Erythroblast (primary cell): ENCODE measurements at regions not wholly inside any gene's neighbourhood (a gene's known extent, or its start where the extent isn't known, plus 50 kb on each side); places are given as distances from the start of the nearest gene placed in this dataset.

Experiments used
- GATA1 ChIP-seq: IDR thresholded peaks from 2 replicates; pipeline ENCODE4 v1.6.1; 2011; ENCODE audit warnings: low read depth, mild to moderate bottlenecking, control low read depth, low read length, moderate library complexity
- POLR2A ChIP-seq: IDR thresholded peaks from 2 replicates; pipeline ENCODE4 v1.6.1; 2011; ENCODE audit warnings: mild to moderate bottlenecking, low read length

GRCh38 chr12:33609910-33610309 is 170.3 kb upstream of the SYT10 start:
- TF ChIP-seq POLR2A: no peak
- no peak for TF ChIP-seq GATA1
